HCT116 (cell line): ENCODE measurements at regions not wholly inside any gene's neighbourhood (a gene's known extent, or its start where the extent isn't known, plus 50 kb on each side); places are given as distances from the start of the nearest gene placed in this dataset.

ENCODE experiments used
- EGR1 ChIP-seq: IDR thresholded peaks from 2 replicates; pipeline ENCODE4 v1.6.1; 2012; ENCODE audit warnings: low read depth
- EZH2 ChIP-seq: fragments of 200-600 bp; sonication (generic); IDR thresholded peaks from 2 replicates; pipeline ENCODE4 v1.6.1; 2017; ENCODE audit warnings: antibody characterized with exemption, mixed run types
- EZH2phosphoT487 ChIP-seq: fragments of 200-600 bp; IDR thresholded peaks from 2 replicates; pipeline ENCODE4 v1.6.1; 2018; ENCODE audit warnings: antibody characterized with exemption, borderline replicate concordance
- JUND ChIP-seq: IDR thresholded peaks from 2 replicates; pipeline ENCODE4 v1.6.1; 2012
- MAX ChIP-seq: IDR thresholded peaks from 2 replicates; pipeline ENCODE4 v1.6.1; 2012
- RAD21 ChIP-seq: IDR thresholded peaks from 2 replicates; pipeline ENCODE4 v1.6.1; 2012; ENCODE audit warnings: low read depth, mild to moderate bottlenecking
- REST ChIP-seq: IDR thresholded peaks from 2 replicates; pipeline ENCODE4 v1.6.1; 2012; ENCODE audit warnings: low read depth
- SIN3A ChIP-seq: IDR thresholded peaks from 2 replicates; pipeline ENCODE4 v1.6.1; 2012; ENCODE audit warnings: low read depth
- YY1 ChIP-seq: IDR thresholded peaks from 2 replicates; pipeline ENCODE4 v1.6.1; 2011; ENCODE audit warnings: low read length, low read depth, moderate library complexity, mild to moderate bottlenecking; ENCODE audit not compliant: insufficient replicate concordance; ENCODE audit errors: extremely low read depth
- ZNF274 ChIP-seq: fragments of 200-500 bp; sonication (Bioruptor generic); IDR thresholded peaks from 2 replicates; pipeline ENCODE4 v1.6.1; 2014; ENCODE audit warnings: mild to moderate bottlenecking, low read depth, low read length, inconsistent platforms
- TF ChIP-seq, protein P1 (sequence below), 3 experiments: fragments of 200-600 bp in 1 of 3; sonication (generic) in 1 of 3; IDR thresholded peaks in 2 of 3; conservative IDR thresholded peaks in 1 of 3; 2 replicates each; pipeline ENCODE4 v1.5.1; 2012 to 2017; ENCODE audit warnings: low read depth in 2 of 3, low read length in 2 of 3, antibody characterized with exemption in 1 of 3, borderline replicate concordance in 1 of 3, control low read depth in 1 of 3, mild to moderate bottlenecking in 1 of 3, mixed read lengths in 1 of 3, mixed run types in 1 of 3, moderate library complexity in 1 of 3; ENCODE audit not compliant: insufficient read depth in 1 of 3
- TF ChIP-seq, protein P2 (sequence below): IDR thresholded peaks from 2 replicates; pipeline ENCODE4 v1.6.1; 2011; ENCODE audit warnings: mild to moderate bottlenecking, low read length, moderate library complexity; ENCODE audit not compliant: insufficient replicate concordance; ENCODE audit errors: extremely low read depth

DNA sequence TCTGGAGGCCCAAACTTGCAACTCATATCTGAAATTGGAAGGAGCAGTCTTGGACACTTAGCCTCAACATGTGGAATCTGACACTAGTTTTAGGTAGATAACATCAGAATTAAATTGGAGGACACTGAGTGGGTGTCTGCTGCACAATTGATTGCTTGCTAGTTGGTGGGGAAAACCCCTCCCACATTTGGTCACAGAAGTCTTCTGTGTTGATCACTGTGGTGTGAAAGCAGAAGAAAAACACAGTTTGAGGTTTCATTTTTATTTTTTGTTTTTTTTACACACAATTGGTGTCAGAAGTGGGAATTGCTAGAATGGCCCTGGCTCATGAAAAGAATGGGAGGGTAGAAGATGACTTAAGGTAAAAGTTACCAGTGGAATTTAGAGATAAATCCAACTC is 78.0 kb upstream of the CD163 start:
- TF ChIP-seq, protein P1, sequence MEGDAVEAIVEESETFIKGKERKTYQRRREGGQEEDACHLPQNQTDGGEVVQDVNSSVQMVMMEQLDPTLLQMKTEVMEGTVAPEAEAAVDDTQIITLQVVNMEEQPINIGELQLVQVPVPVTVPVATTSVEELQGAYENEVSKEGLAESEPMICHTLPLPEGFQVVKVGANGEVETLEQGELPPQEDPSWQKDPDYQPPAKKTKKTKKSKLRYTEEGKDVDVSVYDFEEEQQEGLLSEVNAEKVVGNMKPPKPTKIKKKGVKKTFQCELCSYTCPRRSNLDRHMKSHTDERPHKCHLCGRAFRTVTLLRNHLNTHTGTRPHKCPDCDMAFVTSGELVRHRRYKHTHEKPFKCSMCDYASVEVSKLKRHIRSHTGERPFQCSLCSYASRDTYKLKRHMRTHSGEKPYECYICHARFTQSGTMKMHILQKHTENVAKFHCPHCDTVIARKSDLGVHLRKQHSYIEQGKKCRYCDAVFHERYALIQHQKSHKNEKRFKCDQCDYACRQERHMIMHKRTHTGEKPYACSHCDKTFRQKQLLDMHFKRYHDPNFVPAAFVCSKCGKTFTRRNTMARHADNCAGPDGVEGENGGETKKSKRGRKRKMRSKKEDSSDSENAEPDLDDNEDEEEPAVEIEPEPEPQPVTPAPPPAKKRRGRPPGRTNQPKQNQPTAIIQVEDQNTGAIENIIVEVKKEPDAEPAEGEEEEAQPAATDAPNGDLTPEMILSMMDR (IDR thresholded peaks at IDR 0.05 in 2 of 3, conservative IDR thresholded peaks at IDR 0.05 in 1 of 3; ENCODE audit: borderline replicate concordance in 1 of 3, insufficient read depth in 1 of 3, low read depth in 2 of 3, low read length in 2 of 3), result no peak
- TF ChIP-seq YY1 (no peak), REST (no peak), EZH2 (no peak), ZNF274 (no peak), EGR1 (no peak), JUND (no peak), EZH2phosphoT487 (no peak), SIN3A (no peak), MAX (no peak), RAD21 (no peak)
- TF ChIP-seq, protein P2, sequence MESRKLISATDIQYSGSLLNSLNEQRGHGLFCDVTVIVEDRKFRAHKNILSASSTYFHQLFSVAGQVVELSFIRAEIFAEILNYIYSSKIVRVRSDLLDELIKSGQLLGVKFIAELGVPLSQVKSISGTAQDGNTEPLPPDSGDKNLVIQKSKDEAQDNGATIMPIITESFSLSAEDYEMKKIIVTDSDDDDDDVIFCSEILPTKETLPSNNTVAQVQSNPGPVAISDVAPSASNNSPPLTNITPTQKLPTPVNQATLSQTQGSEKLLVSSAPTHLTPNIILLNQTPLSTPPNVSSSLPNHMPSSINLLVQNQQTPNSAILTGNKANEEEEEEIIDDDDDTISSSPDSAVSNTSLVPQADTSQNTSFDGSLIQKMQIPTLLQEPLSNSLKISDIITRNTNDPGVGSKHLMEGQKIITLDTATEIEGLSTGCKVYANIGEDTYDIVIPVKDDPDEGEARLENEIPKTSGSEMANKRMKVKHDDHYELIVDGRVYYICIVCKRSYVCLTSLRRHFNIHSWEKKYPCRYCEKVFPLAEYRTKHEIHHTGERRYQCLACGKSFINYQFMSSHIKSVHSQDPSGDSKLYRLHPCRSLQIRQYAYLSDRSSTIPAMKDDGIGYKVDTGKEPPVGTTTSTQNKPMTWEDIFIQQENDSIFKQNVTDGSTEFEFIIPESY, result no peak
